WTC11 (cell line): ENCODE measurements at regions not wholly inside any gene's neighbourhood (a gene's known extent, or its start where the extent isn't known, plus 50 kb on each side); places are given as distances from the start of the nearest gene placed in this dataset.

Source experiments
- CREB1 ChIP-seq: sonication (generic); formaldehyde crosslinking; IDR thresholded peaks from 2 replicates; pipeline ENCODE4 v1.8.0; 2023; ENCODE audit warnings: mild to moderate bottlenecking, missing genetic modification reagents
- RORB ChIP-seq: fragments of 250-450 bp; sonication (Bioruptor Pico); IDR thresholded peaks from 2 replicates; pipeline ENCODE4 v1.9.0; 2021; ENCODE audit warnings: mild to moderate bottlenecking
- TCF7 ChIP-seq: sonication (generic); formaldehyde crosslinking; IDR thresholded peaks from 2 replicates; pipeline ENCODE4 v1.8.0; 2022; ENCODE audit warnings: mild to moderate bottlenecking, low read depth, missing genetic modification reagents, moderate library complexity
- TF ChIP-seq, protein P1 (sequence below): fragments of 200-600 bp; IDR thresholded peaks from 2 replicates; pipeline ENCODE4 v1.8.0; 2022; ENCODE audit warnings: antibody characterized with exemption
- TF ChIP-seq, protein P2 (sequence below): sonication (generic); formaldehyde crosslinking; IDR thresholded peaks from 2 replicates; pipeline ENCODE4 v1.8.0; 2022; ENCODE audit warnings: mild to moderate bottlenecking, missing genetic modification reagents
- TF ChIP-seq, protein P3 (sequence below): sonication (generic); formaldehyde crosslinking; IDR thresholded peaks from 2 replicates; pipeline ENCODE4 v1.8.1; 2022; ENCODE audit warnings: mild to moderate bottlenecking, moderate library complexity, missing genetic modification reagents
- TF ChIP-seq, protein P4 (sequence below): sonication (generic); formaldehyde crosslinking; IDR thresholded peaks from 2 replicates; pipeline ENCODE4 v1.8.1; 2022; ENCODE audit warnings: low read depth, missing genetic modification reagents, borderline replicate concordance

DNA sequence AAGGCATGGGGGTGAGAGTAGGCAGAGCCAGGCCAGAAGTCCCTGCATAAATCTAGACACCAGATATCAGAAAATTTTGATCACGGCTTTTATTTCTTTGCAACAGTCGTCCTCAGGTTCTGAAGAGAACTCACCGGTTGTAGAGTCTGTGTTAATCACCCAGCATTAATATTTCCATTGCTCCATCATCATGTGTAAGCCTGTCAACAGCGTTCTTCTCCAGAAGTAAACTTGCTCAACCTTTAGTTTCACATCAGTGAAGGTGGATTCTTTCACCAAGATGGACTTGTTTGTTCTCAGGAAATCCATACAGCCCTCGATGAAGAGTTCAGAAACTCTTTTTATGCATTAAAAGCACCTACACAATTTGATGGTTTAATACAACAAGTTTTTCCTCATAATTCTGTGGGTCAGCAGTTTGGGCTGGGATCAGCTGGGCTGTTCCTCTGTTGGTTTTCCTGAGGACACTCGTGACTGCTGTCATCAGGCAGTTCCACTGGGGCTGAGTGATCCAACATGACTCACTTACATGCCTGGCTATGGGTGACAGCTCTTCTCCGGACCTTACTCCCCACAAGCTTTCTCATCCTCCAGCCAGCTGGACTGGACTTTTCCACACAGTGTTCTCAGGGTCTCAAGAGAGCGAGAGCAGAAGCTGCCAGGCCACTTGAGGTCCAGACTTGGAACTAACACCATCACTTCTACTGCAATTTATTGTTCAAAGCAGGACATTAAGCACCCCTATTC lies 303.4 kb downstream of the ZNF621 start:
- TF ChIP-seq CREB1 (CRISPR knock-in tag) = no peak
- TF ChIP-seq RORB (CRISPR knock-in tag) = no peak
- TF ChIP-seq, protein P1, sequence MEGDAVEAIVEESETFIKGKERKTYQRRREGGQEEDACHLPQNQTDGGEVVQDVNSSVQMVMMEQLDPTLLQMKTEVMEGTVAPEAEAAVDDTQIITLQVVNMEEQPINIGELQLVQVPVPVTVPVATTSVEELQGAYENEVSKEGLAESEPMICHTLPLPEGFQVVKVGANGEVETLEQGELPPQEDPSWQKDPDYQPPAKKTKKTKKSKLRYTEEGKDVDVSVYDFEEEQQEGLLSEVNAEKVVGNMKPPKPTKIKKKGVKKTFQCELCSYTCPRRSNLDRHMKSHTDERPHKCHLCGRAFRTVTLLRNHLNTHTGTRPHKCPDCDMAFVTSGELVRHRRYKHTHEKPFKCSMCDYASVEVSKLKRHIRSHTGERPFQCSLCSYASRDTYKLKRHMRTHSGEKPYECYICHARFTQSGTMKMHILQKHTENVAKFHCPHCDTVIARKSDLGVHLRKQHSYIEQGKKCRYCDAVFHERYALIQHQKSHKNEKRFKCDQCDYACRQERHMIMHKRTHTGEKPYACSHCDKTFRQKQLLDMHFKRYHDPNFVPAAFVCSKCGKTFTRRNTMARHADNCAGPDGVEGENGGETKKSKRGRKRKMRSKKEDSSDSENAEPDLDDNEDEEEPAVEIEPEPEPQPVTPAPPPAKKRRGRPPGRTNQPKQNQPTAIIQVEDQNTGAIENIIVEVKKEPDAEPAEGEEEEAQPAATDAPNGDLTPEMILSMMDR = no peak
- TF ChIP-seq, protein P2, sequence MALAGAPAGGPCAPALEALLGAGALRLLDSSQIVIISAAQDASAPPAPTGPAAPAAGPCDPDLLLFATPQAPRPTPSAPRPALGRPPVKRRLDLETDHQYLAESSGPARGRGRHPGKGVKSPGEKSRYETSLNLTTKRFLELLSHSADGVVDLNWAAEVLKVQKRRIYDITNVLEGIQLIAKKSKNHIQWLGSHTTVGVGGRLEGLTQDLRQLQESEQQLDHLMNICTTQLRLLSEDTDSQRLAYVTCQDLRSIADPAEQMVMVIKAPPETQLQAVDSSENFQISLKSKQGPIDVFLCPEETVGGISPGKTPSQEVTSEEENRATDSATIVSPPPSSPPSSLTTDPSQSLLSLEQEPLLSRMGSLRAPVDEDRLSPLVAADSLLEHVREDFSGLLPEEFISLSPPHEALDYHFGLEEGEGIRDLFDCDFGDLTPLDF (CRISPR knock-in tag) = no peak
- TF ChIP-seq TCF7 = no peak
- TF ChIP-seq, protein P3, sequence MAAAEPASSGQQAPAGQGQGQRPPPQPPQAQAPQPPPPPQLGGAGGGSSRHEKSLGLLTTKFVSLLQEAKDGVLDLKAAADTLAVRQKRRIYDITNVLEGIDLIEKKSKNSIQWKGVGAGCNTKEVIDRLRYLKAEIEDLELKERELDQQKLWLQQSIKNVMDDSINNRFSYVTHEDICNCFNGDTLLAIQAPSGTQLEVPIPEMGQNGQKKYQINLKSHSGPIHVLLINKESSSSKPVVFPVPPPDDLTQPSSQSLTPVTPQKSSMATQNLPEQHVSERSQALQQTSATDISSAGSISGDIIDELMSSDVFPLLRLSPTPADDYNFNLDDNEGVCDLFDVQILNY (CRISPR knock-in tag) = no peak
- TF ChIP-seq, protein P4, sequence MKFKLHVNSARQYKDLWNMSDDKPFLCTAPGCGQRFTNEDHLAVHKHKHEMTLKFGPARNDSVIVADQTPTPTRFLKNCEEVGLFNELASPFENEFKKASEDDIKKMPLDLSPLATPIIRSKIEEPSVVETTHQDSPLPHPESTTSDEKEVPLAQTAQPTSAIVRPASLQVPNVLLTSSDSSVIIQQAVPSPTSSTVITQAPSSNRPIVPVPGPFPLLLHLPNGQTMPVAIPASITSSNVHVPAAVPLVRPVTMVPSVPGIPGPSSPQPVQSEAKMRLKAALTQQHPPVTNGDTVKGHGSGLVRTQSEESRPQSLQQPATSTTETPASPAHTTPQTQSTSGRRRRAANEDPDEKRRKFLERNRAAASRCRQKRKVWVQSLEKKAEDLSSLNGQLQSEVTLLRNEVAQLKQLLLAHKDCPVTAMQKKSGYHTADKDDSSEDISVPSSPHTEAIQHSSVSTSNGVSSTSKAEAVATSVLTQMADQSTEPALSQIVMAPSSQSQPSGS = no peak
